ENCODE measurements at regions not wholly inside any gene's neighbourhood (a gene's known extent, or its start where the extent isn't known, plus 50 kb on each side); places are given as distances from the start of the nearest gene placed in this dataset.

DNA sequence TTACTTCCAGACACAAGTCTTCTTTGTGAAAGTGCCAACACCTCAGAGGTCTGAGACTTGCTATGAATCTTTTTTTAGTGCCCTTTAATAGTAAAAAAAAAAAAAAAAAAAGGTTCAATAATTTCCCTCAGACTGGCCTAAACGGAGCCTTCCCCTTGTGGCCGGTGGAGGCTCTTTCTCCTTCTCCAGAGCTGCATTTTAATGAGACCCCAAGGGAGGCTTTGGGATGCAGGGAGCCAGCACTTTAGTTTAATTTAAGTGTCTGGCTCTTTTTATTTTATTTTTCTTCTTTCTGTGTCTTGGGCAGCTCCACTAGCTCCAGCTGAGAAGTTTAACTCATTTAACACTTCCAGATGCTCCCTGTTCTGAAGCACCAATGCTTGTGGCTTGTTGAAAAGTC, 67.8 kb upstream of the MAPK4 start:
- no peak for ATAC-seq

DNA sequence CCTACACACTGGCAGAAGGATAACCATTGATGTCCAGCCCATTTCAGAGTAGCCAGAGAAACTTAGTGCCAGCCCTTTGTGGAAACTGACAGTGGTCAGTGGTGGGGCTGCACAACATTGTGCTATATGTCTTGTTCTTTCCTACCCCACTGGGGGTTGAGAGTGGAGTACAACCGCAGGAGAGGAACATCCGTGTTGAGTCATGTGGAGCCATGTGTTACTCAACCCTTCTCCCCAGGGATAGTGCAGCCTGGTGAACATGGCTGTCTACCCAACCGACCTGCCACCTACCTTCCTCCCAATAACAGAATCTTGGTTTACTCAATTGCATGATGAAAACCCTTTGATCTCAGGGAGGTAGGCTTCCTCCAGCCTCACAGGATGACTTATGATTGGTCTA, 65.3 kb upstream of the MAPK4 start:
- ATAC-seq, result no peak

DNA sequence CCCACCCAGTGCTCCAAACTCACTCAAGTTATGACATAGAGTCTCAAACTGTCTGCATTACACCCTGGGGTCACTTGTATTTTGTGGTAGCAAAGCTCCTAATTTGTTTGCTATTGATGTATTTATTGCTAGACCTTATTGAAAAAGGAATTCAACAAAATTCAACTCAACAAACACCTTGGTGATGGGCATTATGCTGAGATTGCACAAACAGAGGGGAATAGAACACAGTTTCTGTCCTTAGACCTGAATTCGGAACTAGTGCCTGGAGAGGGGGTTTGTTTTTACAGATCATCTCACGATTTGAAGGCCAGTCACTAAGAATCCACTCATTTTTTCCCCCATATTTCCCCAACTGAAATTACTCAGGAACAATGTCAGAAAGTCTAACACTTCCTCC, 53.5 kb upstream of the MAPK4 start:
- no peak for ATAC-seq

DNA sequence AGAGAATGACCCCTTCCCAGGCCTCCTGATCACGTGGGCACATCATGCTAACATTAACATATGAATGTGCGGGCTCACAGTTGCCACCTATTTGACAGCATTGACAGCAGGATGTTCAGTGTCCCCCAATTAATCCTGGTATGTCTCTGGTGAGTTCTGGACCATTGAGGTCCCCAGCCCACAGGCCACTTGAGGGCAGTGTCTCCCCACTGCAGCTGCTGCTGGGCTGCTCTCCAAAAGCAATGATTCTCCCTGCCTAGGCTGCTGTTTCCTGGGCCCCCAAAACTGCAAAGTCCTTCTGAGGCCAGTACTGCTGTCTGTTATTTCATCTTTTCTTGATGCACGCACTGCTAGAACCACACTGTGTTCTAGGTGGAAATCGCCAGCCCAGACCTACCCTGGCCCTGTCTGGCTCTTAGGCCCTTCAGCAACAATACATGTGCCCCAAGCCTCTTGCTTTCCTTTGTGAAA, 52.7 kb upstream of the MAPK4 start:
- peak; percentile 60 for ATAC-seq

DNA sequence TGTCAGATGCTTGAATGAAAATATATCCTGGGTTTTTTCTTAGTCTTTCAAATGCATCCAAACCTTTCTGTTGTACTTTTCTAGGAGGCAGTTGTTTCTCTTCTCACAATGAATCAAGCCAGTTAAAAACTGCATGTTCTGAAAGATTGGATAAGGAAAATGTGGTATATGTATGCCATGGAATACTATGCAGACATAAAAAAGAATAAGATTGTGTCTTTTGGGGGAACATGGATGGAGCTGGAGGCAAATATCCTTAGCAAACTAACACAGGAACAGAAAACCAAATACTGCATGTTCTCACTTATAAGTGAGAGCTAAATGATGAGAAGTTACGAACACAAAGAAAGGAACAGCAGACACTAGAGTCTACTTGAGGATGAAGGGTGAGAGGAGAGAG, 51.7 kb upstream of the MAPK4 start:
- no peak for ATAC-seq

DNA sequence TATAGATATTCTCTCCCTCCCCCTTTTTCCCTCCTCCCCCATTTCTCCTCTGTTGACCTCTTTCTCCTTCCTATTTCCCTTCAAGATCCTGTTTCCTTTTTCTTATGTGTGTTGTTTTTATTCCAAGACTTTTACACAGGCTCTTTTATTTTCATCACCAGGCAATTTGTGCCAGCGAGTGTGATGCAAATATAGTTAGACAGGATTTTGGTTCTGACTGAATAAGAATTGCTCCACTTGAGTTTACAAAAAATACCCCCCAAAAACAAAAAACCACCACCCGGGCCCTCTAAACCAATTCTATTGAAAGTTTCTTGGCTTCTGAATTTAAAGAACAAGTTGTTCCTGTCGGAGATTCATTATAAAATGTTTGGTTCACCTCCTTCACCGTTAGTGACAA, 50.9 kb upstream of the MAPK4 start:
- no peak for ATAC-seq
